SK-N-SH treated with all-trans-retinoic acid at 6 μM for 48 hours (cell line): ENCODE measurements at regions not wholly inside any gene's neighbourhood (a gene's known extent, or its start where the extent isn't known, plus 50 kb on each side); places are given as distances from the start of the nearest gene placed in this dataset.

ENCODE experiments used
- ATAC-seq: fragments of 200-7000 bp; cut with Tn5 transposase; 3 replicates; pipeline ENCODE4 v1.9.1; 2020; ENCODE audit warnings: mild to moderate bottlenecking, moderate library complexity
- ARNTL ChIP-seq: fragments of 450-650 bp; formaldehyde crosslinking; IDR thresholded peaks from 2 replicates; pipeline ENCODE4 v1.5.0; 2020; ENCODE audit warnings: low read depth, mild to moderate bottlenecking, moderate library complexity, borderline replicate concordance
- CREB5 ChIP-seq: fragments of 250-450 bp; sonication (Bioruptor Pico); IDR thresholded peaks from 2 replicates; pipeline ENCODE4 v1.5.1; 2020; ENCODE audit warnings: low read depth, mild to moderate bottlenecking, moderate library complexity
- CSDC2 ChIP-seq: fragments of 250-450 bp; sonication (Bioruptor Pico); IDR thresholded peaks from 2 replicates; pipeline ENCODE4 v1.5.0; 2020; ENCODE audit warnings: mild to moderate bottlenecking, moderate library complexity
- CSRNP3 ChIP-seq: fragments of 250-450 bp; sonication (Bioruptor Pico); IDR thresholded peaks from 2 replicates; pipeline ENCODE4 v1.5.1; 2021; ENCODE audit warnings: mild to moderate bottlenecking, moderate library complexity
- ESRRG ChIP-seq: fragments of 250-450 bp; sonication (Bioruptor Pico); IDR thresholded peaks from 2 replicates; pipeline ENCODE4 v1.6.1; 2021; ENCODE audit warnings: mild to moderate bottlenecking
- GLIS3 ChIP-seq: fragments of 250-450 bp; sonication (Bioruptor Pico); IDR thresholded peaks from 2 replicates; pipeline ENCODE4 v1.5.0; 2020; ENCODE audit warnings: mild to moderate bottlenecking, moderate library complexity
- ISL1 ChIP-seq: fragments of 250-450 bp; sonication (Bioruptor Pico); IDR thresholded peaks from 2 replicates; pipeline ENCODE4 v2.1.2; 2022; ENCODE audit warnings: mild to moderate bottlenecking, moderate library complexity
- OSR1 ChIP-seq: fragments of 250-450 bp; sonication (Bioruptor Pico); IDR thresholded peaks from 2 replicates; pipeline ENCODE4 v1.8.0; 2022; ENCODE audit warnings: moderate library complexity, mild to moderate bottlenecking, inconsistent platforms
- PATZ1 ChIP-seq: fragments of 250-450 bp; sonication (Bioruptor Pico); IDR thresholded peaks from 2 replicates; pipeline ENCODE4 v1.8.0; 2020; ENCODE audit warnings: mild to moderate bottlenecking, moderate library complexity, borderline replicate concordance
- POU6F1 ChIP-seq: fragments of 250-450 bp; sonication (Bioruptor Pico); IDR thresholded peaks from 2 replicates; pipeline ENCODE4 v1.8.0; 2021; ENCODE audit warnings: low read depth, mild to moderate bottlenecking, moderate library complexity, borderline replicate concordance
- PPARA ChIP-seq: fragments of 250-450 bp; sonication (Bioruptor Pico); IDR thresholded peaks from 2 replicates; pipeline ENCODE4 v1.5.0; 2020; ENCODE audit warnings: mild to moderate bottlenecking, borderline replicate concordance
- RARB ChIP-seq: fragments of 250-450 bp; sonication (Bioruptor Pico); IDR thresholded peaks from 2 replicates; pipeline ENCODE4 v1.8.0; 2021; ENCODE audit warnings: mild to moderate bottlenecking, moderate library complexity
- SNAI2 ChIP-seq: fragments of 250-450 bp; sonication (Bioruptor Pico); IDR thresholded peaks from 2 replicates; pipeline ENCODE4 v1.5.0; 2020; ENCODE audit warnings: mild to moderate bottlenecking, moderate library complexity
- TCF4 ChIP-seq: fragments of 250-450 bp; sonication (Bioruptor Pico); IDR thresholded peaks from 2 replicates; pipeline ENCODE4 v1.8.0; 2021; ENCODE audit warnings: mild to moderate bottlenecking, moderate library complexity, borderline replicate concordance
- TOX ChIP-seq: fragments of 250-450 bp; sonication (Bioruptor Pico); IDR thresholded peaks from 2 replicates; pipeline ENCODE4 v1.8.0; 2021; ENCODE audit warnings: mild to moderate bottlenecking, moderate library complexity, borderline replicate concordance
- TSHZ2 ChIP-seq: fragments of 250-450 bp; sonication (Bioruptor Pico); IDR thresholded peaks from 2 replicates; pipeline ENCODE4 v1.5.0; 2020; ENCODE audit warnings: mild to moderate bottlenecking, moderate library complexity
- ZC3H10 ChIP-seq: fragments of 250-450 bp; sonication (Bioruptor Pico); IDR thresholded peaks from 2 replicates; pipeline ENCODE4 v1.5.1; 2021; ENCODE audit warnings: mild to moderate bottlenecking, moderate library complexity
- ZFP3 ChIP-seq: fragments of 250-450 bp; sonication (Bioruptor Pico); IDR thresholded peaks from 2 replicates; pipeline ENCODE4 v1.5.0; 2020; ENCODE audit warnings: mild to moderate bottlenecking, moderate library complexity
- ZFP30 ChIP-seq: fragments of 450-650 bp; formaldehyde crosslinking; IDR thresholded peaks from 2 replicates; pipeline ENCODE4 v1.5.0; 2022; ENCODE audit warnings: mild to moderate bottlenecking, moderate library complexity
- ZNF565 ChIP-seq: fragments of 450-650 bp; formaldehyde crosslinking; conservative IDR thresholded peaks from 2 replicates; pipeline ENCODE4 v1.5.0; 2020; ENCODE audit warnings: low read depth, mild to moderate bottlenecking, moderate library complexity
- ZNF70 ChIP-seq: fragments of 450-650 bp; formaldehyde crosslinking; IDR thresholded peaks from 2 replicates; pipeline ENCODE4 v1.5.0; 2020; ENCODE audit warnings: mild to moderate bottlenecking, moderate library complexity
- ZNF8 ChIP-seq: fragments of 450-650 bp; formaldehyde crosslinking; IDR thresholded peaks from 2 replicates; pipeline ENCODE4 v1.5.0; 2020; ENCODE audit warnings: mild to moderate bottlenecking, moderate library complexity

GRCh38 chr6:119565893-119566292, 216.3 kb upstream of the MAN1A1 start:
- TF ChIP-seq CSDC2 (CRISPR knock-in tag) (no peak), TCF4 (no peak), ZFP3 (CRISPR knock-in tag) (no peak), CREB5 (no peak), ARNTL (CRISPR knock-in tag) (no peak), POU6F1 (CRISPR knock-in tag) (no peak), ZNF8 (CRISPR knock-in tag) (no peak), SNAI2 (CRISPR knock-in tag) (no peak), ZNF565 (CRISPR knock-in tag) (no peak), ISL1 (CRISPR knock-in tag) (no peak), ZC3H10 (CRISPR knock-in tag) (no peak), PPARA (no peak), RARB (CRISPR knock-in tag) (no peak), OSR1 (no peak), GLIS3 (no peak), PATZ1 (CRISPR knock-in tag) (no peak), ESRRG (no peak)
- ATAC-seq: no peak

GRCh38 chr6:119562168-119562567, 212.6 kb upstream of the MAN1A1 start:
- TF ChIP-seq TCF4: no peak
- TF ChIP-seq ZNF8 (CRISPR knock-in tag): no peak
- TF ChIP-seq ZNF70 (CRISPR knock-in tag): no peak
- no peak for TF ChIP-seq ZNF565 (CRISPR knock-in tag)
- no peak for TF ChIP-seq TSHZ2
- no peak for TF ChIP-seq PPARA
- TF ChIP-seq CSRNP3 (CRISPR knock-in tag): no peak
- no peak for TF ChIP-seq CSDC2 (CRISPR knock-in tag)
- no peak for TF ChIP-seq CREB5
- no peak for TF ChIP-seq ARNTL (CRISPR knock-in tag)
- TF ChIP-seq ZFP3 (CRISPR knock-in tag): no peak
- no peak for TF ChIP-seq ISL1 (CRISPR knock-in tag)
- TF ChIP-seq GLIS3: no peak
- TF ChIP-seq ZFP30 (CRISPR knock-in tag): no peak
- no peak for TF ChIP-seq OSR1
- no peak for TF ChIP-seq PATZ1 (CRISPR knock-in tag)
- TF ChIP-seq ZC3H10 (CRISPR knock-in tag): no peak
- no peak for TF ChIP-seq TOX (CRISPR knock-in tag)
- no peak for ATAC-seq
